HG03139 (cell line): ENCODE measurements at regions not wholly inside any gene's neighbourhood (a gene's known extent, or its start where the extent isn't known, plus 50 kb on each side); places are given as distances from the start of the nearest gene placed in this dataset.
"Not testable (repeated sequence)": the region's sequence is repeated elsewhere in the genome, so short reads cannot be mapped to it uniquely, and the experiment has no call there.

ENCODE experiments used
- ATAC-seq: cut with Tn5 transposase; IDR thresholded peaks from one replicate; pipeline ENCODE4 v1.9.1; 2021; ENCODE audit not compliant: unreplicated experiment

GRCh38 chr18:76307293-76307690, 187.8 kb downstream of the ZNF516 start:
- ATAC-seq, result no peak

- ATAC-seq, result no peak
Measured at GRCh38 chr18:76306685-76307292, 188.3 kb downstream of the ZNF516 start.

- no peak for ATAC-seq
Measured at GRCh38 chr18:76285866-76286265, 209.2 kb downstream of the ZNF516 start.

- no peak for ATAC-seq
Measured at GRCh38 chr18:76281565-76281964, 213.5 kb downstream of the ZNF516 start.

- no peak for ATAC-seq
Measured at GRCh38 chr18:76277801-76278200, 217.2 kb downstream of the ZNF516 start.

- ATAC-seq, result no peak
Measured at GRCh38 chr18:76275727-76276313, 219.2 kb downstream of the ZNF516 start.

- no peak for ATAC-seq
Measured at GRCh38 chr18:76274468-76275289, 220.4 kb downstream of the ZNF516 start.

GRCh38 chr18:76273956-76274355, 221.1 kb downstream of the ZNF516 start:
- no peak for ATAC-seq

GRCh38 chr18:76273036-76273545, 222.0 kb downstream of the ZNF516 start:
- ATAC-seq, result no peak

GRCh38 chr18:76267423-76267822, 227.6 kb downstream of the ZNF516 start:
- ATAC-seq, result not testable (repeated sequence)

- no peak for ATAC-seq
Measured at GRCh38 chr18:76266236-76266991, 228.6 kb downstream of the ZNF516 start.

- no peak for ATAC-seq
Measured at GRCh38 chr18:76265497-76266235, 229.4 kb downstream of the ZNF516 start.

- no peak for ATAC-seq
Measured at GRCh38 chr18:76264876-76265250, 230.2 kb downstream of the ZNF516 start.

GRCh38 chr18:76264198-76264875, 230.7 kb downstream of the ZNF516 start:
- ATAC-seq, result no peak

GRCh38 chr18:76263046-76264005, 231.7 kb downstream of the ZNF516 start:
- ATAC-seq, result no peak

- ATAC-seq, result no peak
Measured at GRCh38 chr18:76260941-76261472, 234.0 kb downstream of the ZNF516 start.

- no peak for ATAC-seq
Measured at GRCh38 chr18:76259711-76260110, 235.3 kb downstream of the ZNF516 start.

- no peak for ATAC-seq
Measured at GRCh38 chr18:76259096-76259495, 235.9 kb downstream of the ZNF516 start.

GRCh38 chr18:76258209-76258608, 236.8 kb downstream of the ZNF516 start:
- ATAC-seq, result no peak
